ENCODE measurements at regions not wholly inside any gene's neighbourhood (a gene's known extent, or its start where the extent isn't known, plus 50 kb on each side); places are given as distances from the start of the nearest gene placed in this dataset.

- ATAC-seq = no peak
- Histone ChIP-seq H3K36me3 (no peaks in the 10 kb centered on the region), H3K4me3 (no peak overlapping the region), H3K27me3 (no peaks in the 10 kb centered on the region), H3K9me3 (no peaks in the 10 kb centered on the region), H3K27ac (no peak overlapping the region), H3K4me1 (no peaks in the 10 kb centered on the region)
- intact Hi-C loops (cut with DNase I) = no loop called here
- no peak for DNase-seq
- no peak for TF ChIP-seq CTCF (IDR thresholded peaks at IDR 0.05)
Observed at GRCh38 chrX:69066966-69067525, 98.2 kb downstream of the PJA1 start.

GRCh38 chrX:69066021-69066757, 99.1 kb downstream of the PJA1 start:
- no peak for ATAC-seq
- Histone ChIP-seq H3K36me3 (no peaks in the 10 kb centered on the region), H3K27me3 (no peaks in the 10 kb centered on the region), H3K4me3 (no peak overlapping the region), H3K27ac (no peak overlapping the region), H3K4me1 (no peaks in the 10 kb centered on the region), H3K9me3 (no peaks in the 10 kb centered on the region)
- no peak for TF ChIP-seq CTCF (IDR thresholded peaks at IDR 0.05)
- no peak for DNase-seq
- intact Hi-C loops (cut with DNase I) = no loop called here

GRCh38 chrX:69065451-69065850, 99.8 kb downstream of the PJA1 start:
- DNase-seq = no peak
- intact Hi-C loops (cut with DNase I) = no loop called here
- H3K4me1 ChIP-seq = no peaks in the 10 kb centered on the region

GRCh38 chrX:69063486-69063885, 101.8 kb downstream of the PJA1 start:
- H3K4me1 ChIP-seq = no peaks in the 10 kb centered on the region
- H3K4me3 ChIP-seq = no peak overlapping the region
- DNase-seq = no peak
- H3K27ac ChIP-seq = no peak overlapping the region
- TF ChIP-seq CTCF (IDR thresholded peaks at IDR 0.05) = no peak
- no peak for ATAC-seq
- no peaks in the 10 kb centered on the region for H3K27me3 ChIP-seq
- H3K36me3 ChIP-seq = no peaks in the 10 kb centered on the region
- intact Hi-C loops (cut with DNase I) = loop anchor here (5.0 kb wide), 1 partner anchor 236 kb away; the partner anchor contains the start of gene EFNB1
- H3K9me3 ChIP-seq = no peaks in the 10 kb centered on the region

More at GRCh38 chrX:69065451-69065850, 99.8 kb downstream of the PJA1 start:
- no peak overlapping the region for H3K4me3 ChIP-seq
- no peaks in the 10 kb centered on the region for H3K36me3 ChIP-seq
- no peaks in the 10 kb centered on the region for H3K27me3 ChIP-seq
- no peak for TF ChIP-seq CTCF (IDR thresholded peaks at IDR 0.05)
- H3K27ac ChIP-seq = no peak overlapping the region
- no peak for ATAC-seq
- H3K9me3 ChIP-seq = no peaks in the 10 kb centered on the region

- Histone ChIP-seq H3K4me1 (no peaks in the 10 kb centered on the region), H3K36me3 (no peaks in the 10 kb centered on the region), H3K9me3 (no peaks in the 10 kb centered on the region), H3K27me3 (no peaks in the 10 kb centered on the region), H3K4me3 (no peak overlapping the region), H3K27ac (no peak overlapping the region)
- DNase-seq = no peak
- no peak for ATAC-seq
- intact Hi-C loops (cut with DNase I) = loop anchor here (5.0 kb wide), 1 partner anchor 235 kb away; the partner anchor contains the start of gene EFNB1
- no peak for TF ChIP-seq CTCF (IDR thresholded peaks at IDR 0.05)
Observed at GRCh38 chrX:69062493-69062892, 102.8 kb downstream of the PJA1 start.

All from upper lobe of right lung (tissue), 1 donor.